ENCODE measurements at regions not wholly inside any gene's neighbourhood (a gene's known extent, or its start where the extent isn't known, plus 50 kb on each side); places are given as distances from the start of the nearest gene placed in this dataset.

GRCh38 chr2:173545364-173545763 lies 190.7 kb downstream of the CDCA7 start:
- no peak for TF ChIP-seq POLR2A (IDR thresholded peaks at IDR 0.05; ENCODE audit: low read length)
- no peak for TF ChIP-seq GATA1 (IDR thresholded peaks at IDR 0.05; ENCODE audit: low read depth, low read length)

Measured in erythroblast (primary cell).